PFSK-1 (cell line): ENCODE measurements at regions not wholly inside any gene's neighbourhood (a gene's known extent, or its start where the extent isn't known, plus 50 kb on each side); places are given as distances from the start of the nearest gene placed in this dataset.

Experiments
- POLR2AphosphoS5 ChIP-seq: IDR thresholded peaks from 2 replicates; pipeline ENCODE4 v1.6.1; 2012; ENCODE audit warnings: low read depth, mild to moderate bottlenecking, control low read depth, low read length, moderate library complexity
- SIN3A ChIP-seq: IDR thresholded peaks from 2 replicates; pipeline ENCODE4 v1.6.1; 2012; ENCODE audit warnings: mild to moderate bottlenecking, low read length, moderate library complexity, borderline replicate concordance; ENCODE audit not compliant: insufficient read depth
- TAF1 ChIP-seq: IDR thresholded peaks from 2 replicates; pipeline ENCODE4 v1.6.1; 2012; ENCODE audit warnings: low read length, control low read depth, borderline replicate concordance; ENCODE audit not compliant: insufficient read depth
- TF ChIP-seq, protein P1 (sequence below), 2 experiments: IDR thresholded peaks; 2 replicates each; pipeline versions ENCODE4 v1.6.1 to v1.8.0; 2011 to 2012; ENCODE audit warnings: low read depth in 2 of 2, low read length in 2 of 2, control low read depth in 1 of 2, inconsistent platforms in 1 of 2, mild to moderate bottlenecking in 1 of 2, moderate library complexity in 1 of 2; ENCODE audit not compliant: insufficient read depth in 1 of 2

DNA sequence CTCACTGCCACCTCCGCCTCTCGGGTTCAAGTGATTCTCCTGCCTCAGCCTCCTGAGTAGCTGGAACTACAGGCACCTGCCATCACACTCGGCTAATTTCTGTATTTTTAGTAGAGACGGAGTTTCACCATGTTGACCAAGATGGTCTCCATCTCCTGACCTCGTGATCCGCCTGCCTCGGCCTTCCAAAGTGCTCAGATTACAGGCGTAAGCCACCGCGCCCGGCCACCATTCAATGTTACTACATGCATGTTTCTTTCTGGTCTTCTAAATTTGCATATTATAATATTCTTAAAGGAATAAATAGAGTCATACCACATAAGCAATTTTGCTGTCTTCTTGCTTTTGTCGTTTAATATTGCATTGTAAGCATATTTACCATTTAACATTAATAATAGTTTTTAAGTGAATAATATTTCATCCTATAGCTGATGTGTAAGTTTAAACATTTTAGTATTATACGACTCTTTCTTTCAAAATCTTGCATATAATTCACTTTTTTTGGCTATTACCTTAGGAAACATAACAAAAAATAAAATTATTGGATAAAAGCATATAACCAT is 1270.4 kb downstream of the ADGRL3 start:
- TF ChIP-seq POLR2AphosphoS5 (no peak), SIN3A (no peak), TAF1 (no peak)
- TF ChIP-seq, protein P1, sequence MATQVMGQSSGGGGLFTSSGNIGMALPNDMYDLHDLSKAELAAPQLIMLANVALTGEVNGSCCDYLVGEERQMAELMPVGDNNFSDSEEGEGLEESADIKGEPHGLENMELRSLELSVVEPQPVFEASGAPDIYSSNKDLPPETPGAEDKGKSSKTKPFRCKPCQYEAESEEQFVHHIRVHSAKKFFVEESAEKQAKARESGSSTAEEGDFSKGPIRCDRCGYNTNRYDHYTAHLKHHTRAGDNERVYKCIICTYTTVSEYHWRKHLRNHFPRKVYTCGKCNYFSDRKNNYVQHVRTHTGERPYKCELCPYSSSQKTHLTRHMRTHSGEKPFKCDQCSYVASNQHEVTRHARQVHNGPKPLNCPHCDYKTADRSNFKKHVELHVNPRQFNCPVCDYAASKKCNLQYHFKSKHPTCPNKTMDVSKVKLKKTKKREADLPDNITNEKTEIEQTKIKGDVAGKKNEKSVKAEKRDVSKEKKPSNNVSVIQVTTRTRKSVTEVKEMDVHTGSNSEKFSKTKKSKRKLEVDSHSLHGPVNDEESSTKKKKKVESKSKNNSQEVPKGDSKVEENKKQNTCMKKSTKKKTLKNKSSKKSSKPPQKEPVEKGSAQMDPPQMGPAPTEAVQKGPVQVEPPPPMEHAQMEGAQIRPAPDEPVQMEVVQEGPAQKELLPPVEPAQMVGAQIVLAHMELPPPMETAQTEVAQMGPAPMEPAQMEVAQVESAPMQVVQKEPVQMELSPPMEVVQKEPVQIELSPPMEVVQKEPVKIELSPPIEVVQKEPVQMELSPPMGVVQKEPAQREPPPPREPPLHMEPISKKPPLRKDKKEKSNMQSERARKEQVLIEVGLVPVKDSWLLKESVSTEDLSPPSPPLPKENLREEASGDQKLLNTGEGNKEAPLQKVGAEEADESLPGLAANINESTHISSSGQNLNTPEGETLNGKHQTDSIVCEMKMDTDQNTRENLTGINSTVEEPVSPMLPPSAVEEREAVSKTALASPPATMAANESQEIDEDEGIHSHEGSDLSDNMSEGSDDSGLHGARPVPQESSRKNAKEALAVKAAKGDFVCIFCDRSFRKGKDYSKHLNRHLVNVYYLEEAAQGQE (IDR thresholded peaks at IDR 0.05; ENCODE audit: insufficient read depth in 1 of 2, low read depth in 2 of 2, low read length in 2 of 2): no peak
